NCI-H2081 (cell line): ENCODE measurements at regions not wholly inside any gene's neighbourhood (a gene's known extent, or its start where the extent isn't known, plus 50 kb on each side); places are given as distances from the start of the nearest gene placed in this dataset.
"Not testable (repeated sequence)": the region's sequence is repeated elsewhere in the genome, so short reads cannot be mapped to it uniquely, and the experiment has no call there.

Experiments
- DNase-seq, 2 experiments: peaks; one replicate each; lab custom pipeline; 2025; lab: John Stamatoyannopoulos, UW

DNA sequence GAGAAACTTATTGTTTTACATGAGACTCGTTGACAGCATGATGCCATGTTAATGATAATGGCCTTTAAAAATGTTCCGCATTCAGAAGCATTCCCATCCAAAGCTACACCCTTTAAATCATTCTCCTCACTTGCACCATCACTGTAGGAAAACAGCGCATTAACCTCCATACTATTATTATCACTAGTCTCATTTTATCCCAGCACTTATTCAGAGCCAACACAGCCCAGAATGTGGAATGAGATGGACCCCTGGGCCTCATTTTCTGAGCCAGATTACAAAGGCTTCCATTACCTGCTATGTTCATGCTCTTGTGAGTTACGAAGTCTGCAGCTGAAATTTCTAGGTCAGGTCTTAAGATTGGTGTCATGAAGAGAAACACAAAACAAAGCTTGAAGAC is 159.4 kb downstream of the HS3ST3A1 start:
- DNase-seq = no peak

DNA sequence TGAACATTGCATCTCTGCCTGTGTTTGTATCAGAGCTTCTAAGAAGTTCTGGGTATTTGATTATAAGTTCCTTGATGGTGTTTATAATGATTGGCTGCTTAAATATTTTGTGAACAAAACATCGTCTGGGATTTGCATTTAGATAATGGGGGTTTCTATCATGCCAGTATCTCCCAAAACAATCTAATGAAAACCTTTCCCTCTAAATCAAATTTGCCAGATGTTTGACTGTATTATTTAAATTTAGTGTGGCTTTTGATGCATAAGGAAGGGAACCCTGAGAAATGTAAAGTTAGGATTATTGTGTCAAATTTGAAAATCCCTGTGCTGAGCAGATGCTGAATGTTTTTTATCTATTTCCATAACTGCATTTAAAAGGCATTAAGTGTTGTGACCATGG is 159.9 kb downstream of the HS3ST3A1 start:
- no peak for DNase-seq

DNA sequence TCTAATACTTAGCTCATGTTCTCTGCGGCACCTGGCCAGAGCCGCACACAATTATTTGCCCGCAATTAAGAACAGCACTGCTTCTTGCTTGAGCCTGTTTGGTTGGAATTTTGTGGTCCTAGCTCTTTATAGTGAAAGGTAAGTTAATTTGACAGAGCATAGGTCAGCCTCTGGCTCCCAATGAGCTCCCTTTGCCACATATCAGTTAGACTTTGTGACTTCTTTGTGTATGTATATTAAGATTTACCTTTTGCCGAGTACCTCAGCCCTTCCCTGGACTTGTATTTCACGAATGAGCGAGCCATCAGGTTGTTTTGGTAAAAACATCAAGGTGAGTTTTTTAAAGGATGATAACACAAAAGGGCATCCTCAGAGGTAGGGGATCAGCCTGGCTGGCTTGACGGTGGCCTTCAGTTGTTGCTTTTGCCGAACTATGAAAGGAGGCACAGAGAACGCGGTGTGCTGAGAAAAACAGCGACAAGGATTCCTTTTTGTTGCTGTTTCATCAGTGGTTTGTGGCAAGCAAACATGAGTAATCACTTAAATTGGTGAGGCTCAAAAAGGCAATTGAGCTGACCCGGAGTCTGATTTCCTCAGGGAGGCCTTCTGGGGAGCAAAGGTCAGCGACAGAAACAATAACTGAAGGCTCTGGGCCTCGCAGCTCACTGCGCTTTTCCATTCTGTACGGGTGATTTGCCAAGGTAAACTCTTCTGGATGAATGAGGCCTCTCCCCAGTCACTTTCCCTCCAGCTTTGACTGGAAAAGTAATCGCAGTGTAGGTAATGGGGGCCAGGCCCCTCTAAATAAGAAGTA is 163.6 kb downstream of the HS3ST3A1 start:
- DNase-seq = no peak

DNA sequence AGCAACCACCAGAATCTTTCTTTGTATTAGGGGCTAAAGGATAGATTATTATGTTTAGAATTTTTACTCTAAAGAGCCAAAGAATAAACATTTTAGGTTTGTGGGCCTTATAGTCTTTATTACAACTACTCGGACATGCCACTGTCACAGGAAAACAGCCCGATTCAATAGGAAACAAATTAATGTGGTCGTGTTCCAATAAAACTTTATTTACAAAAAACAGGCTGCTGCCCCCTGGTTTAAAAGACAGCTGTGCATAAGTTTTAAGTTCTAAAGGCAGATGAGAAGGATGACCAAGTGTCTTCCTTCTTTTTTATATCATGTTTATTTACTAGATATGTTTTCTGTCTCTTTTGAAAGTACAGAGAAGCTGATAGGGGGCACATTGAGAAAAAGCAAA is 166.5 kb downstream of the HS3ST3A1 start:
- DNase-seq = no peak

DNA sequence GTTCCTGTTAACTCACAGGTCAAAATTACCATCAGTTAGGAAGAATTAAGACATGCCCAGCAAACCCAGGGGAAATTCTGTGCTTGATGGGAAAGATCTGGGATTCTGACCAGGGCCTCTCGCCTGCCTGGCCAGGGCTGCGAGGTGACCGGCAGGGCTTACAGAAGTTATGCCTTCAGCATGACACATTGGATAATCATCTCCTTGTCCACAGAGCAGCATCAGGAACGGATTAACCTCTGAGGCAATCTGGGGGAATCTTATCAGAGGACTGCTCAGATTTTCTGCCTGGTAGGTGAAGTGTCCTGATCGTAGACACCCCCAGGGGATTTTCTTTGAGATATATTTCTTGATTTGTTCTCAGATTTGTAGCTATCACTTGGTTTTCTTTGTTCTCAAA is 172.5 kb downstream of the HS3ST3A1 start:
- no peak for DNase-seq

DNA sequence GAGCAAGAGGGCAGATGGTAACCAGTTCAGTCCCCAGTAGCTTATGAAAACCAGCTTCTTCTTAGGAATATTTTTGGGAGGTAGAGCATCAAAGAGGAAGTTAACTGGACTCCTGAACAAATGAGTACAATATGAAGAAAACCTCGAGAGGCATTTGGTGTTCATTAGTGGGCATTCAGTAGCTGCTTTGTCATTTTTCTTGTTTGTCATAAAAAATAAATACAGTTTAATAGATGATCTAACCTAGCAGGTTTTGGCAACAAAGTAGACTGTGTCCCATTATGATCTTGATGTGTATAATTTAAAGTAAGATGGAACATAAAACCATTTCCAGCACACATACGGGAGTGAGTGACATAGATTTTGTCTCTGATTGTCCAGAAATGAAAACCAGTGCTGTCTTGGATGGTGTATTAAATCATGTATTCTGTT is 173.1 kb downstream of the HS3ST3A1 start:
- DNase-seq = no peak

DNA sequence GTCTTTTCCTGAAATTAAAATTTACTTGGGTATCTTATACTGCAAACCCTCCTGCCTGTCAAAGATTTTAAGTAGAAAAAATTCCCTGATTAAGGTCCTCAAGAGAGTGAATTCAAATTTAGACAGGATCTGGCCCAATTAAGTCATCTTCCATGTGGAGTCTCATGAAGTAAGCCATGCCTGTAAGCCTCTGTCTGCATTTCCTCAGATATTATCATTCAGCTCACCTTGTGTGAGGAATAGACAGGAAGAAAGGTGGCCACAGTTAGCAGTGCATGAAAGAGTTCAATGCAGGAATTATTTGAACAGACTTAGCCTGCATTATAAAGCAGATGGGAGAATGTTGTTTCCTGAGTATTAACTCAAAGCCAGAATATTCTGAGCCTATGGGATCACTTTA is 174.7 kb downstream of the HS3ST3A1 start:
- DNase-seq = no peak

DNA sequence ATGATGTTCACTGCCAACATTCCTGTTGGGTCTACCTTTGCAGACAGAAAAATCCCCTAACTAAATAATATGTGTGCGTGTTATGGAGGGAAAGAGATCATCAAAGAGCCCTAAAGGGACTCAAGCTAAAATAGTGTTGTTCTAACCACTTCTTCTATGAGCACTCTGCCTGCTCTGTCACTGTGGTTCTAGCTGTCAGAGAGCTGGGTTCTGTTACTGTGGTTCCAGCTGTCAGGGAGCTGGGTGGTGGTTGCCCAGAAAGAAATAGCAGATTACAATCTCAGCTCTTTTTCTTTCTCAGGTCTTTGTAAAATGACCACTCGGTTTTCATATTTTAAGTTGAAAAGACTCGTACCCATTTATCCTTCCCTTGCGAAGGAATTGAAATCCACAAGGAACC is 176.3 kb downstream of the HS3ST3A1 start:
- DNase-seq = no peak

DNA sequence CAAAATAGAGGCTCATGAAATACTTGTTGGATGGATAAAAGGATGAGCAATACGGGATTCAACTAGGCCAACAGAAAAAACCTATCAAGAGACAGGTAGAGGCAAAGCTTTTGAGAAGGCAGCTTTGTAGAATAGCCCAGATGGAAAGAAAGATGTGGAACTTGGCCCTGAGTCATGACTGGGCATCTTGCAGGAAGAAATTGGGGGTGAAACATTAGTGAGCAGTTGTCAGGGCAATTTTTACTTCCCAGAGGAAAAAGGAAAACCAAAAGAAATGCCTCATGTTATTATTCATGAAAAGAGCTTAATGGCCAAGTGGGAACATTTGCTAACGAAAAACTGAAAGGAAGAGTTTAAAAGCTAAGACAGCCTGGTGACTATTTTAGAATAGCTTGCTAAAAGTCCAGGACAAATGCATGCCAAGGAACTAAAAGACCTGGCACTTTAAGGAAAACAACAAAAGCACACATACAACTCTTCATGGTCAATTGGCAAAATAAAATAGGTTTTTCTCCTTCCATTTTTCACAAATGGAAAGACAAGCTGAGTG is 180.1 kb downstream of the HS3ST3A1 start:
- DNase-seq = no peak

DNA sequence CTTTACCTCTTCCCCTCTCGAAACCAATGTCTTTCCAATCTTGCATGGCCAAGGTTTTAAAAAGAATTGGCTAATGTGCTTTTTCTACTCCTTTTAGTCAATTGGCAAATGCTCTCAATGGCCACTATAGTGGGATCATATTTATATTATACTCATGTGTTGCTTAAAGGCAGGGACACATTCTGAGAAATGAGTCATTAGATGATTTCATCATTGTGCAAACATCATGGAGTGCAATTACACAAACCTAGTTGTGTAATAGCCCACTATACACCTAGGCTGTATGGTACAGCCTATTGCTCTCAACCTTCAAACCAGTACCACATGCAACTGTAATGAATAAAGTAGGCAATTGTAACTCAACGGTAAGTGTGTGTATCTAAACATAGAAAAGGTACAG is 180.9 kb downstream of the HS3ST3A1 start:
- no peak for DNase-seq

DNA sequence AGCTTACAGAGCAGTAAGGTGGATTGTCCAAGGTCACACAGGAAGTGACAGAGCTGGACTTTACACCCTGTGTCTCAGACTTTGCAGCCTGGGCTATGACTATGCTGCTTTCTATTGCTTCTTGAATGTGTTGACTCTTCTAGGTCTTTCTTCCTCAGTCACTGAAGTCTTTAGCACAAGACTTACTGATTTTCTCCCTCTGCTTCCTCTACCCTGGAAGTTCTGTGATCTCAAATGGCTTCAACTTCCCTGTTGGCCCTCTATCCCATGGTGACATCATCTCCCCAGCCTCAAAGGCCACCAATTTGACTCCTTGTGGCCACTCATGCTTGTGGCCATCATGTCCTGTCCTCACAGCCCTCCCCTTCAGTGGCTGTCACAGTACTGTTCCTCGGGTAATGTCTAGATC is 181.3 kb downstream of the HS3ST3A1 start:
- no peak for DNase-seq

DNA sequence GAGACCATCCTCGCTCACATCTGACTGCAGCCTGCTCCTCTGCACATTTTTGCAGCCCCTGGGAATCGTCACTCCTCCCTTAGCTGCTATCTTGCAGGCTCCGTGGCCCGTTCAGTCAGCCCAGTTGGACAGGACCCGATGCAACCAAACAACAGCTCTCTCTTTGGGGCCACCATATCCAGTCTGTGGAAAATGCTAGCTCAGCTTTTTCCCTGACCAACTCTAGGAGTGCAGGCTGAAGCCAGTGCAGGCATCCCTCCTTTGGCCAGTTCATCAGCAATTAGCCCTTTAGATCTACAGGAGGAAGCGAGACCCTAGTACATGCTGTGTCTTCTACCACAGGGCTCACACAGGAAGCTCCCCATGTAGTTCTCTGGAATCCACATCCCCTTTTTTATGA is 182.1 kb downstream of the HS3ST3A1 start:
- DNase-seq = no peak

DNA sequence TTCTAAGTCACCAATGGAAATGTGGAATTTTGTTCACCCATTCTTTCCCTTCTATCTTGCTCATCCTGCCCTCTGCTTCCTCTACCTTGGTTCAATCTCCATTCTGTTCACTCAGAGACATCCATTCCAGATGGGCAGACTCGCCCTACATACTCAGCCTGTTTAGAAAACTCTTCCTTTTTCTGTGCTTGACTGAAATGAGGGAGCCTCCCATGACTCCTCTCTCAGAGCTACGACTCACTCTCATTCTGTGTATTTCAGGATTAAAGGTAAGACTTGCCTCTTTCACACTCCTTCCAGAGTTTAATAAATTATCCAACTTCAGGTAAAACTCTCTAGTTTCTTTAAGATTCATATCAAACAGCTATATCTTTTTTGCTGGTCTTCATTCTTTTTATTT is 182.8 kb downstream of the HS3ST3A1 start:
- no peak for DNase-seq

DNA sequence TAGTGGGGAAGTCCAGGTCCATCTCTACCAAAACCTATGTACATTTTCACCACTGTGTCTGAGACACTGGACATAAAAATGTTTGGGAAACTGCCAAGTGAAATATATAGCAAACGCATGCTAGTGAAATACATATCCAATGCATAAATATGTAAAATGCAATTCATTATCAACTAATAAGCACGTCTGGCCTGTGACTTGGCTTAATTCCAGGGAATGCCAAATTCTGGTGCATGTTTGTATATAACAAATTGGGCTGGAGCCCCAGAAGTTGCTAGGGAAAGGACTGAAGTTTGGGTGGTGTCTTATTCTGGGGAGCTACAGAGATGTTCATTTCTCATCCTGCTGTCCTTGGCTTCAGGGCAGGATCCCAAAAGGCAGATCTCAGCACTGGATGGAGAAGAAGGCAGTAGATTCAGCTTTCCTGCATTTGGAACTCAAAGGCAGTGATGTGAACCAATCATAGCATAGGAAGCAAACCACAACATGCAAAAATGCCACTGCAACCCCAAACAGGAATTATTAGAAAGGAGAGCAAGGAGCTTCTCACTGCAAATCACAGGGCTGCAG is 184.3 kb downstream of the HS3ST3A1 start:
- no peak for DNase-seq

DNA sequence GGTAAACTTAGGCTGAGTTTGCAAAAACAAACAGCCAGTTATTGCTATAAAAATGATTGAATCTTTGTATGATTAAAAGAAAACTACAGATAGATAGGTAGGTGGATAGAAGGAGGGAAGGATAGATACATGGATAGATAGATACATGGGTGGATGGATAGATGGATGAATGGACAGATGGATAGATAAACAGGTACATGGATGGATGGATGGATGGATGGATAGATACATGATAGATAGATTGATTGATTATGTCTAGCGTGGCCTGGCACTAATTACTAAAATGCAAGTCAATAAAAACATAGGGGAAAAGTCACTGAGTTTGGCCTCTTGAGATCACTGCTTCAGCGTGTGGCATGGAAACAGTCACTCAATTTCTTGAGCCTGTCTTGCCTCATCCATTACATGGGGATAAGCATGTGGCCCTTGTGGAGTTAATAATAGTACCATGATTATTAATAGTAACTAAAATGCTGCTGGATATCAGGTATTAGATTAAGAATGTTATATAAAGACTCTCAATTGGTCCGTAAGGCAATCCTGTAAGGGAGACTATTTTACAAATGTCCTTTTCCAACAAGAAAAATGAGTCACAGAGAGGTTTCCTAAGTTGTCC is 184.9 kb downstream of the HS3ST3A1 start:
- DNase-seq = no peak

DNA sequence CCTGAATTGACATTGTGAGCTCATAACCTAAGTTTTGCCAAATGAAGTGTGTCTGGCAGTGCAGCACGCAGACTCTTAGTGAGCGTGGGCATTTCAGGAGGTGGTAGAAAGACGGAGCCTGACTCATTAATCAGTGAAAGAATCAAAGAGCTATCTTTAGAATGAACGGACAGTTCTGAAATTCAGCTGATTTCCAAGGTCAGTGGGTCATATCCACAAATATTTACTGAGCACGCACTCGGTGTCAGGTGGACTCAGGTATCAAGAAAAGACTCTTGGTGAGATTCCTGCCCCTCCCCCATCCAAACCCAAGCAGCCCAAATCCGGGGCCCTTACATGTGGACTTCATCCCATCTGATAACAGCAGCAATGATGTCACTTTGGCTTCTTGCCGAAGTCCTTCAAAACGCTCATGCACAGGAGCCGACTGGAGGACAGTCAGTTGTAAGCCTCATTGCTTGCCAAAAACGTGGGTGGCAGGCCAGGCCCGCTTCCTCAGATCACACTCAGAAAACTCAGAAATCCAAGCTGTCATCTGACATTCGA is 185.8 kb downstream of the HS3ST3A1 start:
- DNase-seq = no peak

DNA sequence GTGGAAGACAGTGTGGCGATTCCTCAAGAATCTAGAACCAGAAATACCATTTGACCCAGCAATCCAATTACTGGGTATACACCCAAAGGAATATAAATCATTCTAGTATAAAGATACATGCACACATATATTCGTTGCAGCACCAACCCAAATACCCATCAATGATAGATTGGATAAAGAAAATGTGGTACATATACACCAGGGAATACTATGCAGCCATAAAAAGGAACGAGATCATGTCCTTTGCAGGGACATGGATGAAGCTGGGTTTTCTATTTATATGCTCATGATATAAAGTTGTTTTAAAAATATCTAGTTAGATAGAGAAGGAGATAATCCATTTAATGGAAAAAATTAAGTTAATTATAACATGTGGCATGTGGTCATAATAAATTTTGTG is 186.5 kb downstream of the HS3ST3A1 start:
- DNase-seq = not testable (repeated sequence)

DNA sequence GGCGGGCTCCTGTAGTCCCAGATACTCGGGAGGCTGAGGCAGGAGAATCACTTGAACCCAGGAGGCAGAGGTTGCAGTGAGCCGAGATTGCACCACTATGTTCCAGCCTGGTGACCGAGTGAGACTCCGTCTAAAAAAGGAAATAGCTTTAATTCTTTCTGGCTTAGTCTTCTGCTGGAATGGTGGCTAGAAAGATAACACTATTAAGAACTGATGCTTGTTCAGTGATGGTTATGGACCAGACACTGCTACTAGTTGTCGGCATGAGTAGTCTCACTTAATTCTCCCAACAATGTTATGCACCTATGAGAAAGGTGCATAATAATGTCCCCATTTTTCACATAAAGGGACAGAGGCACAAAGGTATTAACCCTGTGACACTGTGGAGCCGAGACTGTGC is 188.7 kb downstream of the HS3ST3A1 start:
- DNase-seq = no peak

DNA sequence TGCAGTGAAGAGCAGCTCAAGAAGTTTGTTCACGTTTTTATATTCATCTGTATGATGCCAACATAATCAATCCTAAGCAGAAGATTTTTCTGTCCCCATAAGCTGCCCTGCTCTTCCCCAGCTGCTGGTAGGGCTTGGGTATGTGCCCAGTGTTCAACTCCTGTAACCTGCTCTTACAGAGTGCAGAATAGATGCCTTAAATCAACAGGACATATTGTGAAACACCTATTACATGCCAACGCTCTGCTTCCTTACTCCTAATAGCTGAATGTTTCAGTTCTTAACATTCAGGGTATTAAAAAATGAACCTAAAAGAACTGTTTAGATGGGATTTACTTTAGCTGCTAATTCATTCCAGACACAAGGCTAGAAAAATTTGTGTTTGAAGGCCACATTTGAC is 190.9 kb downstream of the HS3ST3A1 start:
- no peak for DNase-seq

DNA sequence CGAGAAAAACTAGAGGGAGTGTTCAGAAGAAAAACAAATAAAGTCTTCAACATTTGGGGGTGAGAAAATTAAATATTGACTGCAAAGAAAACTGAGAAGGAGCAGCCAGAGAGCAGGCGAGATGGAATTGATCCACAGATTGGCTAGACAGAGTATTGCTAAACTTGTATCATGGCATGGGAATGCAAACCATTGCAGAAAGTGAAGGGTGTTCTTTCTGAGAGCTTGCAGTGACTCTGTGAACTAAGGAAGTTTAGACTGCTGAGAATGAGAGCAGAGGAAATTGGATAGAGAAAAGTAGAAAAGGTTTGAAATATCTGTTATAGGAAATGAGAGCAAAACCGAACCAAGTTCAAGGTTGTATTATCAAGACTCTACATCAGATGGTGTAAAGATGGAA is 191.5 kb downstream of the HS3ST3A1 start:
- DNase-seq = no peak

DNA sequence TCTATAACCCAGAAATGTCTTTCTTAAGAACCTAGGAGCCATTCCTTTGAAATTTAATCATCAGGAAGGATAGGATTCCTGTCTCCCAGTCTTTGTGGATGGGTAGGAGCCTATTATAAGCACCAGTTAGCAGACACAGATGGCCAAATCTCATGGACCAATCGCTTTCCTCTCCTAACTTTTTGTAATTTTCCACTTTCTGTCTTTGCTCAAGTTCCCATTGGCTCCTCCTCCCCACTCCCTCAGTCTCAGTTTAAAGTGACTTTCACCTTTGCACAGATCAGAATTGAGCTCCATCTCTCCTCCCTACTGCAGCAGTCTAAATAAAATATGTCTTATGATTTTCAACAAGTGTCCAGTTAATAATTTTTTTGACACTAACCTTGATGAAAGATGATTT is 192.3 kb downstream of the HS3ST3A1 start:
- no peak for DNase-seq

DNA sequence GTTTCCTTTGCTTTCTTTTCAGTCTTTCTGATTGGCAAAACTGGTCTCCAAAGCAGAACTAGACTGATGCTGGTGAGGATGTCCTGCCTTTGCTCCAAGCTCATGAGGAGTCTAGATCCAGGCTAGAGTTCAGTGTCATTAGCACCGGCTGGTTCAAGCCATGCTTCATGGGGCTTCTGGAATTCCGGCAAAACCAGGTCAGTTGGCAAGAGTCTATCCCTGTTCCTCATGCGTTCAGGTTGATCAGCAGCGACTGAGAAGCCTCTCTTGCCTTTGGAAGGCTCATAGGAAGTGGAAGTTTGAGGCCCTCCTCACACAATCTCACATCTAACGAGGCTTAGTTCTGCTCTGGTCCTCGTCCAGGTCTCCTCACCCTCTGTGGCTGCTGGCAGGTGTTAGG is 194.3 kb downstream of the HS3ST3A1 start:
- DNase-seq = no peak

DNA sequence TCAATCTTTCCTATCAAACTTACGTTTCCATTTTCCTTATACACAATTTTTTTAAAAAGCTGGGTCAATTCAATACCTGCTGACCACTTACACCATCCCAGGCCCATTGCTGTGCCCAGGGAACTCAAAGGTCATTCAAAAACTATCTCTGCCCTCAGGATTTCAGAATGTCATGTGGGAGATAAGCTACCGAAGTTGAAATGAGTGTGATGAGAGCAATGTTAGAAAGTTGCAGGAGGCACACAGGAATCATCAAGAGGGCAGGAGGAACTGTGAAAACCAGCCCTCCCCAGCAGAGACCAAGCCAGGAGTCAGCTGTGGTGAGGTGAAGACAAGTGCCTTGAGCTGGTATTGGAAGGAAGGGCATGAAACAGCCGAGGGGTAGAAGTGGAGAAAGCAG is 195.9 kb downstream of the HS3ST3A1 start:
- DNase-seq = no peak
